ENCODE measurements at regions not wholly inside any gene's neighbourhood (a gene's known extent, or its start where the extent isn't known, plus 50 kb on each side); places are given as distances from the start of the nearest gene placed in this dataset.
"Not testable (repeated sequence)": the region's sequence is repeated elsewhere in the genome, so short reads cannot be mapped to it uniquely, and the experiment has no call there.

- no peak for DNase-seq
These were observed 992.7 kb upstream of the HS3ST1 start for GRCh38 chr4:12421364-12421763.

GRCh38 chr4:12416755-12417154 is 988.1 kb upstream of the HS3ST1 start:
- no peak for DNase-seq

DNA sequence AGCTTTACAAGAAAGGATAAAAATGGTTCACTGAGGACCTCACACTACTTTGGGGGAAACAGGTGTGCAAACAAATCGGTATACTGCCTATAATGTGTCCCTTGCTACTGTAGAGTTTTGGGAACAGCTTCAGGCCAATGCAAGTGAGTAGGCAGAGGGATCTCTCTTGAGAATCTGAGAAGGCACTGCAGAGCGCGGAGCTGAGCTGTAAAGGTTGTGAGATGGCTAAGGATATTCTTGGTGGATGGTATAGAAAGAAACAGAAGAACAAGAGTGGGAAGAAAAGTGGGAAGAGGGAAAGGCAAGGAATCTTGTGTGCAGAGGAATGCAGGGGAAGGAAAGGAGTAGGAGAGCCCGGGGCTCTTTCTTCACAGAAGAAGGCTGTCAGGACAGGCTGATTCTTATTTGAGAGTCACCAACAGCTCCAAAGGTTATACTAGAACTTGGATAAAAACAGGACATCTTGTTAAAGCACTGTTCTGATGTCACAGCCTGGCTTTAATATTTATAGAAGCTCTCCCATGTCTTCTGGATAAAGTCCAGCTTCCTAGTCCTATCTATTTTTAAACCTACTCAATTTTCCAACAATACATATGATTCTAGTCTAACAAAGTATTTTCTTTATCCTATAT is 985.6 kb upstream of the HS3ST1 start:
- DNase-seq, result no peak

GRCh38 chr4:12411072-12411471 is 982.4 kb upstream of the HS3ST1 start:
- DNase-seq, result peak in 1 of 2 experiments; percentile 2

GRCh38 chr4:12409507-12410190 is 981.0 kb upstream of the HS3ST1 start:
- peak in 1 of 2 experiments; percentile 3 for DNase-seq

GRCh38 chr4:12408364-12408763 is 979.7 kb upstream of the HS3ST1 start:
- DNase-seq, result no peak

GRCh38 chr4:12403175-12403574 is 974.5 kb upstream of the HS3ST1 start:
- no peak for DNase-seq

- no peak for DNase-seq
These were observed 971.1 kb upstream of the HS3ST1 start for GRCh38 chr4:12399781-12400180.

GRCh38 chr4:12393631-12394262 is 965.1 kb upstream of the HS3ST1 start:
- DNase-seq, result no peak

GRCh38 chr4:12389604-12390003 is 960.9 kb upstream of the HS3ST1 start:
- no peak for DNase-seq

DNA sequence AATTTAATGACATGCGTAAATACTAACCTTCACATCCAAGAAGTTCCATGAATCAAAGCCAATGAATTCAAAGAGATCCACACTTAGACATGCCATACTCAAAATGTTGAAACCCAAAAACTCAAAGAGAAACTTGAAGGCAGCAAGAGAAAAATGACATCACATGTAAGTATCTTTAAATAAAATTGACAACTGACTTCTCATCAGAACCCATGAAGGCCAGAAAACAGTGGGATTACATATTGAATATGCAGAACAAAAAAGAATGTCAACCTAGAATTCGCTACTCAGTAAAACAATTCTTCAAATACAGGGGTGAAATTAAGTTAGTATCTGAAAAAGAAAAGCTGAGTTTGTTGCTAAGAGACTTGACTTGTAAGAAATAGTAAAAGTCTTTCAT is 953.9 kb upstream of the HS3ST1 start:
- no peak for DNase-seq

GRCh38 chr4:12379191-12379590 is 950.5 kb upstream of the HS3ST1 start:
- DNase-seq, result no peak

DNA sequence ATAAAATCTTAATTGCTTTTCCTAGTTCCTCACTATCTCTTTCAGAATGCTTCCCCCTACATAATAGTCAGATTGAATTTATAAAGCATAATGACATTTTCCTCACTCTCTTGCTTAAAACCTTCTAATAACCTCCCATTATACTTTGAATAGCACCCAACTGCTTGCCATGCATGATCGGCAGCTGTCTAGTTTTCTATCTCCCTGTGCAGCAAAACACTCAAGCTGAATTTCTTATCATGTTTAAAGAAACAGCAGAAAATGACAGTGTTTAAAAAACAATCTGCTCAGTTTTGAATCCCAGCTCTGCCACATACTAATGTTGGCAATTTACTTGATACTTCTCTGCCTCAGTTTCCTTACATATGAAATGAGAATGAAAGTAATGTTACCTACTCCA is 947.1 kb upstream of the HS3ST1 start:
- no peak for DNase-seq

- DNase-seq, result peak in 1 of 2 experiments; percentile 3
These were observed 937.2 kb upstream of the HS3ST1 start for GRCh38 chr4:12365869-12366268.

GRCh38 chr4:12360391-12360790 is 931.7 kb upstream of the HS3ST1 start:
- no peak for DNase-seq

GRCh38 chr4:12359420-12359819 is 930.7 kb upstream of the HS3ST1 start:
- DNase-seq, result no peak

DNA sequence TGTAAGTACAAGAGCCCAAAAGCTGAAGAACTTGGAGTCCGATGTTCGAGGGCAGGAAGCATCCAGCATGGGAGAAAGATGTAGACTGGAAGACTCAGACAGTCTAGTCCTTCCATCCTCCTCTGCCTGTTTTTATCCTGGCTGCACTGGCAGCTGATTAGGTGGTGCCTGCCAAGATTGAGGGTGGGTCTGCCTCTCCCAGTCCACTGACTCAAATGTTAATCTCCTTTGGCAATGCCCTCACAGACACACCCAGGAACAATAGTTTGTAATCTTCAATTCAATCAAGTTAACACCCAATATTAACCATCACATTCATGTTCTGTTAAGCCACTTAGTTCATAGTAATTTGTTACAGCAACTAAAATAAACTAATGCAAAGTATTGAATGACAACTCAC is 904.4 kb upstream of the HS3ST1 start:
- DNase-seq, result not testable (repeated sequence)

GRCh38 chr4:12324965-12325364 is 896.3 kb upstream of the HS3ST1 start:
- no peak for DNase-seq

- DNase-seq, result peak; percentile 16 to 59
These were observed 891.1 kb upstream of the HS3ST1 start for GRCh38 chr4:12319765-12320164.

- no peak for DNase-seq
These were observed 876.2 kb upstream of the HS3ST1 start for GRCh38 chr4:12304905-12305304.

DNA sequence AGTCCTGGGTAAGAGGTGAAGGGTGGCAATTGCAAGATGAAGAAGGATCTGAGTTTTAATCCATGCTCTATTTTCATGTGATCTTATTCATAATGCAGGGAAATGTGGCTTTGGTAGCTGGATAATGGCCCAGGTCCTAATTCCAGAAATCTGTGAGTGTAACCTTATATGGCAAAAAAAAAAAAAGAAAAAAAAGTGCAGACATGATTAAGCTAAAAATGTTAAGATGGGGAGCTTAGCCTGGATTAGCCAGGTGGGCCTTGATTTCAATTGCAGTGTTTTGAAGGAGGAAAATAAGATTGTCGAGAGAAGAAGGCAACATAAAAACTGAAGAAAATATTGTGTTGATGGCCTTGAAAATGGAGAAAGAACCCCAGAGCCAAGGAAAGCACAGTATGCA is 867.7 kb upstream of the HS3ST1 start:
- DNase-seq, result no peak

- DNase-seq, result no peak
These were observed 865.3 kb upstream of the HS3ST1 start for GRCh38 chr4:12293906-12294525.

GRCh38 chr4:12286351-12286750 is 857.7 kb upstream of the HS3ST1 start:
- DNase-seq, result no peak

- no peak for DNase-seq
These were observed 841.9 kb upstream of the HS3ST1 start for GRCh38 chr4:12270546-12270945.
